SK-N-MC (cell line): ENCODE measurements at regions not wholly inside any gene's neighbourhood (a gene's known extent, or its start where the extent isn't known, plus 50 kb on each side); places are given as distances from the start of the nearest gene placed in this dataset.

ENCODE experiments used
- DNase-seq: peaks from one replicate; pipeline ENCODE4 v3.0.0-alpha.2; 2011; ENCODE audit warnings: low read depth, low spot score
- H3K27ac ChIP-seq: fragments of 200-600 bp; sonication (generic); 2 replicates; pipeline ENCODE4 v1.5.1; 2016; ENCODE audit warnings: mixed run types
- H3K36me3 ChIP-seq: fragments of 200-600 bp; sonication (generic); 2 replicates; pipeline ENCODE4 v1.6.1; 2017; ENCODE audit warnings: antibody characterized with exemption, low read length, mixed read lengths; ENCODE audit not compliant: insufficient read depth
- H3K4me3 ChIP-seq: fragments of 200-600 bp; sonication (generic); 2 replicates; pipeline ENCODE4 v1.5.1; 2016
- H3K9ac ChIP-seq: fragments of 200-600 bp; sonication (generic); 2 replicates; pipeline ENCODE4 v1.8.0; 2017; ENCODE audit warnings: mixed run types, mixed read lengths; ENCODE audit not compliant: insufficient read length
- H3K9me3 ChIP-seq: fragments of 200-600 bp; sonication (generic); 2 replicates; pipeline ENCODE4 v1.6.1; 2017; ENCODE audit warnings: low read depth, mild to moderate bottlenecking, antibody characterized with exemption, low read length, moderate library complexity, mixed read lengths
- EZH2 ChIP-seq: fragments of 200-600 bp; sonication (generic); IDR thresholded peaks from one replicate; pipeline ENCODE4 v1.6.1; 2017; ENCODE audit warnings: antibody characterized with exemption
- FOXP2 ChIP-seq: optimal IDR thresholded peaks from 2 replicates; pipeline ENCODE3; 2011; ENCODE audit warnings: mild to moderate bottlenecking, moderate library complexity; ENCODE audit not compliant: insufficient read depth; ENCODE audit errors: extremely low read length, control extremely low read depth
- POLR2AphosphoS5 ChIP-seq: IDR thresholded peaks from 2 replicates; pipeline ENCODE4 v1.6.1; 2012; ENCODE audit warnings: mild to moderate bottlenecking, low read depth, low read length, borderline replicate concordance

DNA sequence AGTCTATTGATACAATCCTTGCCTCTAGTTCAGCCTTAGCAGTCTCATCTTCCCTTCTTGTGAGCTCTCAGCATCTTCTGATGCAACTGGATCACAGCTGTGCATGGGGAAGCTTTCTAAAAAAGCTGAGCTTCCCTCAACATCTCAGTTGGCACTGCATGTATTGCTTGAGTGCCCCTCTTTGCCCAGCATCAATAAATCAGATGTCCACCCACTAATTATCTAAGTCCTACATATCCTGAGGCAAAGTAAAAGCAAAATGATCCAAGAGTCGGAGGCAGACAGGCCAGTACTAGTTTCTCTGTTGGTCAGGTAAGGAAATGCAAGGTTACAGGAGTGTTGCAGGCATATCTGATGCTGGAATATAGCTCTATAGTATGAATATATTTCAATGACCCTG lies 334.5 kb upstream of the NCAM1 start:
- H3K36me3 ChIP-seq, result no peaks in the 10 kb centered on the region
- no peak for DNase-seq
- TF ChIP-seq FOXP2 (no peak), EZH2 (no peak), POLR2AphosphoS5 (no peak)
- no peaks in the 10 kb centered on the region for H3K9me3 ChIP-seq
- H3K27ac ChIP-seq, result no peak overlapping the region
- H3K4me3 ChIP-seq, result no peak overlapping the region
- H3K9ac ChIP-seq, result no peak overlapping the region

DNA sequence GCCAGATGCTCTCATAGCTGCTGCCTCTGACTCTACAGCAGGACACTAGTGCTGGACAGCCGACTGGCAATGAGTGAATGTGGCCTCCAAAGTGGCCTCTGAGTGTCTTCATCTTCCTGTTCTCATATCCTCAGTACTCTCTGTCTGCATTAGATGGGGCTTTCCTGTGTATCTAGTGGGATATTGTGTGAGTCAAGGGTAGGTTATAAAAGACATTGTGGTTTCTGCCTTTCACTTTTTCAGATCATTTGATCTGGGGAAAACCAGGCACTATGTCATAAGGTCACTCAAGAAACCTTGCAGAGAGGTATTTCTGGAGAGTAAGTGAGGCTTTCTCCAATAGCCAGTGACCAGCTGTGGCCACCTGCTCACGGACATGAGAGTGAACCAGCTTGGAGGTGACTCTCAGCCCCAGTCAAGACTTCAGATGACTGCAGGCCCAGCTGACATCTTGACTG lies 333.6 kb upstream of the NCAM1 start:
- no peak overlapping the region for H3K4me3 ChIP-seq
- no peak overlapping the region for H3K27ac ChIP-seq
- no peak overlapping the region for H3K9ac ChIP-seq
- TF ChIP-seq EZH2 (no peak), FOXP2 (no peak), POLR2AphosphoS5 (no peak)
- H3K9me3 ChIP-seq, result no peaks in the 10 kb centered on the region
- no peak for DNase-seq
- no peaks in the 10 kb centered on the region for H3K36me3 ChIP-seq

GRCh38 chr11:112628676-112629075 lies 332.5 kb upstream of the NCAM1 start:
- no peak for DNase-seq
- TF ChIP-seq POLR2AphosphoS5 (no peak), EZH2 (no peak), FOXP2 (no peak)
- no peaks in the 10 kb centered on the region for H3K9me3 ChIP-seq
- no peak overlapping the region for H3K4me3 ChIP-seq
- H3K36me3 ChIP-seq, result no peaks in the 10 kb centered on the region
- no peak overlapping the region for H3K27ac ChIP-seq
- H3K9ac ChIP-seq, result no peak overlapping the region

DNA sequence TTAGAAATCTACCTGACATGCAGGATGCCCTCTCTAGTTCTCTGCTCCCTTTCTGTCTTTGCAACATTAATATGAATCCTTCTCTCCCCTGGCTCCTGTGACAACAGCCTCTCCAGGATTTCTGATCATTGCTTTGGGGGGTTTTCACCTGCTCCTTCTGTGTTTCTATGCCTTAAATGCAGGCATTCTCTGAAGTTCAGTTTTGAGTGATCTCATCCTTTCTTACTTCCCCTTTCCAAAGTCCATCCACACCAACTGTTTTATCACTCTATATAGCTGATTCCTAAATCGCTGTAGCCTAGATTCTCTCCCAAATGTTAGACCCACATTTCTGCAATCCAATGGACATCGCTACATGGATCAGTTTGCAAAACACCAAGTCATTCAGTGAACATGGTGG lies 330.7 kb upstream of the NCAM1 start:
- Histone ChIP-seq H3K9me3 (no peaks in the 10 kb centered on the region), H3K36me3 (no peaks in the 10 kb centered on the region), H3K27ac (no peak overlapping the region), H3K9ac (no peak overlapping the region), H3K4me3 (no peak overlapping the region)
- DNase-seq, result no peak
- no peak for TF ChIP-seq EZH2
- TF ChIP-seq POLR2AphosphoS5, result no peak
- no peak for TF ChIP-seq FOXP2

DNA sequence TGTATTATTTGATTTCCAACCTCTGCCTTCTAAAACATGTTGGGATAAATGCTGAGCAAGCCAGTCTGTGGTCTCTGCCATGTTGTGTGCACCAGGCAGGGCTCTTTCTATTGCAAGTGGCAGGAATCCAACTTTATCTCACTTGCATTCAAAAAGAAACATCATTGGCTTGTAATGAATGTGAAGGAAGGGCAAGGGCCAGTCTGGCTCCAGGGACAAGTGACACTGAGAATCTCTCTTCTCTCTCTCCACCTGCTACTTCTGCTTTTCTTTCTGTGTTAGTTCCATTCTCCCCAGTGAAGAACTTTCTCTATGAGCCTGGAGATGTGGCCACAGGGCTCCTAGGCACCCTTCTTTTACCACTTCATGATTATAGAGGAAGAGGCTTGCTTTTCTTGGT lies 329.9 kb upstream of the NCAM1 start:
- Histone ChIP-seq H3K4me3 (no peak overlapping the region), H3K27ac (no peak overlapping the region), H3K36me3 (no peaks in the 10 kb centered on the region), H3K9ac (no peak overlapping the region), H3K9me3 (no peaks in the 10 kb centered on the region)
- no peak for DNase-seq
- TF ChIP-seq EZH2, result no peak

DNA sequence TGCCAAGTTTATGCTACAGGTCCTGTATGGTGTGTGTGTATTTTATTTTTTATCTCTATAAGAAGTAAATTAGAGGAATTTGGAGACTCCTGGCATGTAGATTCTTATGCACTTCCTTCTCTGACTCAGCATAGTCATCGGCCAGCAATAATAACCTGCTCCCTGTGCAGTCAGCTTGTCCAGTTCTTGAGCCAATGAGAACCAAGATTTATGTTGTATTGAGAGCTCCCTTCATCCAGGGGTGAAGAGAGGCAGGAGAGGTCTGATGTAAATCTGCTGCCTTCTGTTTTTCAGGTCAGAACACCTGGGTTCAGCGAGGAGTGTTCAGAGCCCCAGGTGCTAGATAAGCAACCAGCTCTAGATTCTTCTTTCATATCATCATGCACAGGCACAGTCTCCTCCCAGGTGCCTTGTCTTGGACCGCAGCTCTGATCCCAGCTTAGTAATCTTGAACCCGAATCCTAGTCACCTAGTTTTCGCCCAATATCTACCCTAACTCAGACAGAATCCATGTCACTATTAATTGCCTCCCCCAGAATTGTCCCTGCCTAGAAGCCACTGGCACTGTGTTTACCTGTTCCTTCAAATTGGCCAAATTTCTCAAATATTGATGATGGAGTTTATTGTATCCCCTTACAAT lies 328.2 kb upstream of the NCAM1 start:
- H3K27ac ChIP-seq, result no peak overlapping the region
- no peak overlapping the region for H3K4me3 ChIP-seq
- H3K36me3 ChIP-seq, result no peaks in the 10 kb centered on the region
- DNase-seq, result no peak
- no peak for TF ChIP-seq FOXP2
- no peak for TF ChIP-seq POLR2AphosphoS5
- TF ChIP-seq EZH2, result no peak
- no peak overlapping the region for H3K9ac ChIP-seq
- H3K9me3 ChIP-seq, result no peaks in the 10 kb centered on the region

GRCh38 chr11:112634551-112634950 lies 326.7 kb upstream of the NCAM1 start:
- H3K27ac ChIP-seq, result no peak overlapping the region
- H3K9me3 ChIP-seq, result no peaks in the 10 kb centered on the region; the same call in 1 of the 2 replicates
- no peak overlapping the region for H3K9ac ChIP-seq
- no peaks in the 10 kb centered on the region for H3K36me3 ChIP-seq
- TF ChIP-seq POLR2AphosphoS5 (peak; percentile 47; the same call in 1 of the 2 replicates), FOXP2 (no peak), EZH2 (no peak)
- peak; percentile 88 for DNase-seq
- peak overlapping the region; percentile 64 for H3K4me3 ChIP-seq

DNA sequence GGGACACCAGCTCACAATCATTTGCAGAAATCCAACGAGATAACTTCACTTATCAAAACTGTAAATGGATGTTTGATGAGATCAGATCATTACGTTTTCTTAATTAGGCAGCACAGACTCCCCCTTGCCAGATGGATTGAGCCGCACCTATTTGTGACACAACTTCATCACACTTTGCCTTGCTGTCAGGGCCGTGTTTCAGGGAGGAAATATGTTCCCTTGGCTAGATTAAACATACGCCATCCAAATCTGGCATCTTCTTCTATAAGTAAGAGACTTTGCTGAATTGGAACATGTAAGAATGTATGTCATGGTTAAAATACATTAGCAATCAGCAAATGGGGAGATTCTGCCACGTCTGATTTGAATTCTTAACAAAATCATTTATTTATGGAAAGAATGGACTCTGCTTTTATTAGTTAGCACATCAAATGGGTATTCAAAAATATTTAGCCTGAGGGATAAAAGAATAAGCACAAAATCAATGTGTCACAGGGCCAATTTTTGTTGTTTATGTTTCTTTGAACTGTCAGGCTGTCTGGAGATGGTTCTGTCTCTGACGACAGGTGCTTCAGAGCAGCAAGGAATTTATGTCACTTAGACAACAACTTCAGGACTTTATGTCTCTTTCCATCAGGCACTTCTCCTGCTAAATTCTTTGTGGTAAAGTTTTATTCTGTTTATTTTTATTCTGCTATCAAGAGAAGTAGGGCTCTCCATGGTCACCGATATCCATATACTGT lies 326.1 kb upstream of the NCAM1 start:
- Histone ChIP-seq H3K4me3 (peak overlapping the region; percentile 64), H3K9me3 (no peaks in the 10 kb centered on the region; the same call in 1 of the 2 replicates), H3K27ac (no peak overlapping the region), H3K36me3 (no peaks in the 10 kb centered on the region), H3K9ac (no peak overlapping the region)
- DNase-seq, result no peak
- TF ChIP-seq EZH2 (no peak), FOXP2 (no peak)

GRCh38 chr11:112637076-112637475 lies 324.1 kb upstream of the NCAM1 start:
- Histone ChIP-seq H3K27ac (no peak overlapping the region), H3K9me3 (no peaks in the 10 kb centered on the region; the same call in 1 of the 2 replicates), H3K9ac (no peak overlapping the region), H3K36me3 (no peaks in the 10 kb centered on the region), H3K4me3 (no peak overlapping the region)
- TF ChIP-seq EZH2 (no peak), FOXP2 (no peak), POLR2AphosphoS5 (no peak)
- no peak for DNase-seq

DNA sequence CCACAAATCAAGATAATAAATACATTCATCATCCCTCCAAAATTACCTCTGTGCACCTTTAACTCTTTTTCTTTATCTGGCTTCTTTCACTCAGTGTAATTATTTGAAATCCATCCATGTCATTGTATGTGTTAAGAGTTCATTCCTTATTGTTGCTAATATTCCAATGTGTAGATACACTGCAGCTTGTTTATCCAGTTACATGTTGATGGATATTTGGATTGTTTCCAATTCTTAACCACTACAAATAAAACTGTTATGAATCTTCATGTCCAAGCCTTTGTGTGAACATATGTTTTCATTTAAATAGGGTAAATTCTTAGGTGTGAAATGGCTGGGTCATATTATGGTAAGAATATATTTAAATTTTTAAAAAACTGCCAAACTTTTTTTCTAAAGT lies 323.3 kb upstream of the NCAM1 start:
- no peaks in the 10 kb centered on the region; the same call in 1 of the 2 replicates for H3K9me3 ChIP-seq
- no peak overlapping the region for H3K4me3 ChIP-seq
- no peak for TF ChIP-seq POLR2AphosphoS5
- no peak for TF ChIP-seq EZH2
- TF ChIP-seq FOXP2, result no peak
- no peaks in the 10 kb centered on the region for H3K36me3 ChIP-seq
- no peak for DNase-seq
- H3K9ac ChIP-seq, result no peak overlapping the region
- no peak overlapping the region for H3K27ac ChIP-seq
